Heart left ventricle (tissue), 16 donors: ENCODE measurements at regions not wholly inside any gene's neighbourhood (a gene's known extent, or its start where the extent isn't known, plus 50 kb on each side); places are given as distances from the start of the nearest gene placed in this dataset.

Source experiments
- ATAC-seq, 4 donors: fragments of 200-7000 bp; cut with Tn5 transposase; one replicate each; pipeline ENCODE4 v1.9.1; 2020 to 2022; ENCODE audit warnings: moderate library complexity in 4 of 4, mild to moderate bottlenecking in 3 of 4, moderate number of reproducible peaks in 1 of 4
- DNase-seq, 5 donors: peaks; one replicate each; pipeline ENCODE4 v3.0.0-alpha.2; 2020
- H3K27ac ChIP-seq, 12 donors: fragments of 200-600 bp; sonication (generic) in 4 of 12; one replicate each; pipeline versions ENCODE4 v1.5.0 to v1.8.0; 2016 to 2022; ENCODE audit warnings: mild to moderate bottlenecking in 2 of 12
- H3K27me3 ChIP-seq, 9 donors: fragments of 200-600 bp; sonication (generic) in 2 of 9; one replicate each; pipeline versions ENCODE4 v1.5.1 to v1.8.0; 2016 to 2022; ENCODE audit warnings: mild to moderate bottlenecking in 3 of 9
- H3K36me3 ChIP-seq, 9 donors: fragments of 200-600 bp; sonication (generic) in 2 of 9; one replicate each; pipeline versions ENCODE4 v1.5.0 to v1.8.0; 2018 to 2022; ENCODE audit warnings: mild to moderate bottlenecking in 2 of 9
- H3K4me1 ChIP-seq, 12 donors: fragments of 200-600 bp; sonication (generic) in 4 of 12; one replicate each; pipeline versions ENCODE4 v1.5.0 to v1.8.0; 2016 to 2022; ENCODE audit warnings: mild to moderate bottlenecking in 3 of 12
- H3K4me3 ChIP-seq, 12 donors: fragments of 200-600 bp; sonication (generic) in 4 of 12; one replicate each; pipeline versions ENCODE4 v1.5.0 to v1.8.0; 2017 to 2022; ENCODE audit warnings: mild to moderate bottlenecking in 9 of 12, moderate library complexity in 4 of 12
- H3K9me3 ChIP-seq, 12 donors: fragments of 200-600 bp; sonication (generic) in 4 of 12; one replicate each; pipeline versions ENCODE4 v1.5.0 to v1.8.0; 2016 to 2022; ENCODE audit warnings: mild to moderate bottlenecking in 1 of 12
- POLR2A ChIP-seq, 2 donors: fragments of 450-650 bp; IDR thresholded peaks; one replicate each; pipeline ENCODE4 v1.6.1; 2017; ENCODE audit warnings: antibody characterized with exemption in 2 of 2, mild to moderate bottlenecking in 2 of 2, moderate library complexity in 2 of 2
- WGBS, 4 donors: extraction: QIAGEN DNeasy Blood & Tissue Kit in 2 of 4; methylation state at CpG; one replicate each; pipeline versions ENCODE4 v1.1.5 to v1.1.7; 2013 to 2018; 5-methylcytosine and 5-hydroxymethylcytosine counted together
- intact Hi-C, 10 donors: fragments of 100-400 bp; cut with DNase I; formaldehyde crosslinking; loops; one replicate each; pipeline versions ENCODE4 v1.11.1 to v1.14.2; 2022
- TF ChIP-seq, protein P1 (sequence below), 12 donors: fragments of 200-600 bp; sonication (generic) in 4 of 12; IDR thresholded peaks; one replicate each; pipeline versions ENCODE4 v1.5.0 to v1.8.0; 2018 to 2022; ENCODE audit warnings: antibody characterized with exemption in 12 of 12, mild to moderate bottlenecking in 5 of 12
- donor health status: ischemic (EF 13 %, LVEDD 7.1; RV severe dilation, severe dysfunction).
- donor health status: healthy with polysubstance abuse.
- donor health status: DM: no; HTN: yes; CAD: no.
- donor health status: DM: no; HTN: no; CAD: no.
- donor health status: ischemic (EF 25% LVEDD 6.9; RV normal size, moderate dysfunction).
- donor health status: ischemic (EF 25% LVEDD 5.7; RV mildly dilated, moderate dysfunction).
- donor health status: healthy.
- donor health status: DM: yes; HTN: yes; CAD: no.
- donor health status: ischemic (EF 35%, LVEDD 5.7; RV mildly dilated, moderate dysfunction).
- donor health status: nonischemic (EF 11% LVEDD 7.7; RV severe dilation, severe dysfunction).
- donor health status: DM: yes; HTN: yes; CAD: no.
- donor health status: PGD.
- donor health status: ischemic (EF 29% LVEDD 5.4; RV normal size, mild dysfunction).
- donor health status: nonischemic (EF 23%, LVEDD 6.1; RV moderate dilation, normal function).

DNA sequence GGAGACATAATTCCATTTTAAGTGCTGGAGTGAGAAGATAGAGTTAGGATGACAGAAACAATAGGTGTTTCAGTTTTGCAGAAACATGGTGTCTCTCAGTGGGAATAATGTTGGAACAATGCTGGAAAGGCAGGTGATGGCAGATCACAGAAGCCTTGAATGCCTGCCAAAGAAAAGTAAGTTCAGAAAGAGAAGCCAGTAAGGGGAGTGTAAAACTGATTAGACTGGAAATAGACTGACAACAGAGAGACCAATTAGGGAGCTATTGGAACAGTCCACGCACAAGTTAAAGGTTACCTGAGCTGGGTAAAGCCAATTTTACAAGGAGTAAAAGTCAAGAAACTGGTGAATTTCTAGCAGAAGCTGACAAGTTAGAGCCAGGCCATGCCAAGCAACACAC is 142.9 kb downstream of the TFAP2A start:
- ATAC-seq = no peak
- Histone ChIP-seq H3K4me1 (no peaks in the 10 kb centered on the region), H3K36me3 (no peaks in the 10 kb centered on the region), H3K27ac (no peak overlapping the region), H3K9me3 (no peaks in the 10 kb centered on the region), H3K27me3 (peaks cover 0 to 24% (median 0%) of the 10 kb centered on the region in 9 donors), H3K4me3 (no peak overlapping the region)
- intact Hi-C loops = no loop called here
- WGBS, 4 donors = 37 to 63% (median 57%) methylated on average over 1 of the region's 1 CpG
- no peak for DNase-seq
- TF ChIP-seq POLR2A (IDR thresholded peaks at IDR 0.05) = no peak
- TF ChIP-seq, protein P1, sequence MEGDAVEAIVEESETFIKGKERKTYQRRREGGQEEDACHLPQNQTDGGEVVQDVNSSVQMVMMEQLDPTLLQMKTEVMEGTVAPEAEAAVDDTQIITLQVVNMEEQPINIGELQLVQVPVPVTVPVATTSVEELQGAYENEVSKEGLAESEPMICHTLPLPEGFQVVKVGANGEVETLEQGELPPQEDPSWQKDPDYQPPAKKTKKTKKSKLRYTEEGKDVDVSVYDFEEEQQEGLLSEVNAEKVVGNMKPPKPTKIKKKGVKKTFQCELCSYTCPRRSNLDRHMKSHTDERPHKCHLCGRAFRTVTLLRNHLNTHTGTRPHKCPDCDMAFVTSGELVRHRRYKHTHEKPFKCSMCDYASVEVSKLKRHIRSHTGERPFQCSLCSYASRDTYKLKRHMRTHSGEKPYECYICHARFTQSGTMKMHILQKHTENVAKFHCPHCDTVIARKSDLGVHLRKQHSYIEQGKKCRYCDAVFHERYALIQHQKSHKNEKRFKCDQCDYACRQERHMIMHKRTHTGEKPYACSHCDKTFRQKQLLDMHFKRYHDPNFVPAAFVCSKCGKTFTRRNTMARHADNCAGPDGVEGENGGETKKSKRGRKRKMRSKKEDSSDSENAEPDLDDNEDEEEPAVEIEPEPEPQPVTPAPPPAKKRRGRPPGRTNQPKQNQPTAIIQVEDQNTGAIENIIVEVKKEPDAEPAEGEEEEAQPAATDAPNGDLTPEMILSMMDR (IDR thresholded peaks at IDR 0.05) = no peak

DNA sequence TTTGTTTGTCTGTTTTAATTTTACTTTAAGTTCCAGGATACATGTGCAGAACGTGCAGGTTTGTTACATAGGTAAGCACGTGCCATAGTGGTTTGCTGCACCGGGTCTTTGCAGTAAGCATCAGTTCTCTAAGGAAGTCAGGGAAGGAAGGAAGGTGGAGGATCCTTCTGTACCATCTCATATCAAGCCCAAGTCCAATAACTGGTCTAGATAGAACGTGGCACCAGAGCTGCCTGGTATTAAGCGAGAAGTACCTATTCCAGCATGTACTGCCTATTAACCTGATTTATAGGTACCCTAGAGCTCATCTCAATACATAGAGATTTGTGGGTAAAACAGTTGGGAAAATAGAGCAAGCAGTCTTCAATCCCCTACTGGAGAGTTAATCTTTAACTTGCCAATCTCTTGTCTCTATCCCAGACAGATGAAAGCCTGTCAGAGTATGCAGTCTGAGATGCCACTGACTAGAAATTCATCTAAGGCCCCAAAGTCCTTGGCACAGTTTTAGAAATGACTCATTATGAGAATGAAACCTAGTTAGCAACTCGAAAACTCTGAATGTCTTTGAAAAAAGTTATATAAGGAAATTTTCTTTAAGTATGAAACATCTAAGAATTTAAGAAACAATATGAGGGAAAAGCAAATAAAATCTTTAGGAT is 144.9 kb downstream of the TFAP2A start:
- ATAC-seq (no peak), DNase-seq (no peak)
- Histone ChIP-seq H3K4me1 (no peaks in the 10 kb centered on the region), H3K27me3 (peaks cover 0 to 28% (median 0%) of the 10 kb centered on the region in 9 donors), H3K9me3 (no peaks in the 10 kb centered on the region), H3K4me3 (no peak overlapping the region), H3K36me3 (no peaks in the 10 kb centered on the region), H3K27ac (no peak overlapping the region)
- WGBS, 4 donors = 61 to 73% (median 70%) methylated on average over 6 of the region's 6 CpGs
- no peak for TF ChIP-seq POLR2A (IDR thresholded peaks at IDR 0.05)
- TF ChIP-seq, protein P1 (IDR thresholded peaks at IDR 0.05) = no peak
- intact Hi-C loops = no loop called here

DNA sequence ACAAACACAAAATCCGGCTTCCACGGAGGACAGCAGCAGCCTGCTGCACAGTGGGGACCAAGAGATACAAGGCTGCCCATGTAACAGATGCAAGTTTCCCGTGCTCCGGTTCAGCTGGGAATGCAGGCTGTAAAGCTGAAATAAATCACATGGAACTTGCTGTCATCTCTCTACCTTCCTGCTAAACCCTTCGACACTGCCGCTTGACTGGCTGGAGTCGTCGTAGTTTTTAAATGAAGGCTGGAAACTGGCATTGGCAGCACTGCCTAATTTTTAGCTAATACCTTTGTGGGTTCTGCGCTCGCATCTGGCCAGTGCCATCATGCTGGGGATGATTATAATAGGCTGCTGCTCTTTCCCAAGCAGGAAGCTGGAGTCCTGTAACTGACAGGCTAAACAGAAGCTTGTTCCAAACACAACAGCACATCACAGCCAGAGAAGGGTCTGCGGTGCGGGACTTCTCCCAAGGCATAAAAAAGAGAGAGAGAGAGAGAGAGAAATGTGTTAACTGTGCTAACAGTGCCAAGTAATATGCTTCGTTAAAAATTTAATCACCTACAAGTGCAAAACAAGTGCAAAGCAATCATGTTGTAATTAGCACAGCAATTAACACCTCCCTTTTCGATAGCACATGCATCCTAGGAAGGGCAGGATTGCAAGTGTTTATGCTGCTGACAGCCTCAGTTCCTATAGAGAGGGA is 146.1 kb downstream of the TFAP2A start:
- no peak for DNase-seq
- Histone ChIP-seq H3K4me3 (no peak overlapping the region), H3K9me3 (peaks cover 0 to 4% (median 0%) of the 10 kb centered on the region in 12 donors), H3K27me3 (peaks cover 0 to 28% (median 0%) of the 10 kb centered on the region in 9 donors), H3K36me3 (no peaks in the 10 kb centered on the region), H3K27ac (no peak overlapping the region), H3K4me1 (no peaks in the 10 kb centered on the region)
- no peak for ATAC-seq
- 22 to 37% (median 27%) methylated on average over 14 of the region's 14 CpGs for WGBS, 4 donors
- intact Hi-C loops = no loop called here
- TF ChIP-seq, protein P1 (IDR thresholded peaks at IDR 0.05) = no peak
- TF ChIP-seq POLR2A (IDR thresholded peaks at IDR 0.05) = no peak

DNA sequence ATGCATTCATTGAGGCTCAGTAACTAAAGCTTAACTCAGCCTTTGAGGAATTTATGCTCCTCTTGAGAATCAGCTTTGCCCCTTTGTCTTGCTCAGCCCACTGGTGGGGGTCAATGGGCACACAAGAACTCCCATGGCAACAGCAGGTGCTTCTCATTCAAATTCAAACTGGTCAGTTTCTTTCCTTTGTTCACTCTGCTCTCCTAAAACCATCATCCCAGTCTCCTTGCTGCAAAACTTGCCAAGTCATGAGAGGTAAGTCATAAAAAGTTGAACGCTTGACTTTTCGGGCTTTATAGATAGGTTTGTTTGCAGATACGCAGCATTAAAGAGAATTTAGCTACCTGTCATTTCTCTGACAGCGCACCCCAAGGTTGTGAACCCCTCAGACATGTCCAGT is 146.8 kb downstream of the TFAP2A start:
- Histone ChIP-seq H3K4me1 (no peaks in the 10 kb centered on the region), H3K4me3 (no peak overlapping the region), H3K27me3 (peaks cover 0 to 28% (median 0%) of the 10 kb centered on the region in 9 donors), H3K9me3 (peaks cover 0 to 4% (median 0%) of the 10 kb centered on the region in 12 donors), H3K36me3 (no peaks in the 10 kb centered on the region), H3K27ac (no peak overlapping the region)
- WGBS, 4 donors = 66 to 75% (median 70%) methylated on average over 4 of the region's 4 CpGs
- intact Hi-C loops = no loop called here
- ATAC-seq = no peak
- no peak for DNase-seq
- no peak for TF ChIP-seq POLR2A (IDR thresholded peaks at IDR 0.05)
